ENCODE measurements at regions not wholly inside any gene's neighbourhood (a gene's known extent, or its start where the extent isn't known, plus 50 kb on each side); places are given as distances from the start of the nearest gene placed in this dataset.

- Mint-ChIP-seq H3K36me3 (ENCODE audit: low read depth) (no peaks in the 10 kb centered on the region), H3K9me3 (peaks cover 2% of the 10 kb centered on the region), H3K27me3 (no peaks in the 10 kb centered on the region), H3K4me3 (no peak overlapping the region), H3K4me1 (ENCODE audit: low read depth) (no peaks in the 10 kb centered on the region), H3K27ac (no peak overlapping the region)
- POLR2A ChIA-PET, result no interaction called here
- intact Hi-C loops (cut with DNase I, micrococcal nuclease), result no loop called here
- Histone ChIP-seq H3K4me3 (ENCODE audit: low read length) (no peak overlapping the region), H3K9me3 (ENCODE audit: control insufficient read depth in 1 of 2, insufficient read depth in 1 of 2, low read length in 2 of 2) (no peaks in the 10 kb centered on the region), H3K27ac (ENCODE audit: low read depth in 1 of 2, low read length in 2 of 2) (no peak overlapping the region), H3K36me3 (ENCODE audit: insufficient read depth, low read length) (no peaks in the 10 kb centered on the region), H3K27me3 (ENCODE audit: control insufficient read depth in 1 of 2, insufficient read depth in 2 of 2, low read length in 2 of 2) (no peaks in the 10 kb centered on the region), H3K4me1 (ENCODE audit: insufficient read depth, low read length) (no peaks in the 10 kb centered on the region)
- DNase-seq (no peak), ATAC-seq (ENCODE audit: poor library complexity) (no peak)
- TF ChIP-seq CTCF (IDR thresholded peaks at IDR 0.05), result no peak
- CTCF ChIA-PET, result no interaction called here
Observed at GRCh38 chr12:75846102-75846501, 185.5 kb downstream of the PHLDA1 start.

- intact Hi-C loops (cut with DNase I, micrococcal nuclease), result no loop called here
- no peak overlapping the region for H3K27ac Mint-ChIP-seq
- Histone ChIP-seq H3K4me1 (ENCODE audit: insufficient read depth, low read length) (no peaks in the 10 kb centered on the region), H3K27ac (ENCODE audit: low read depth in 1 of 2, low read length in 2 of 2) (no peak overlapping the region), H3K4me3 (ENCODE audit: low read length) (no peak overlapping the region), H3K9me3 (ENCODE audit: control insufficient read depth in 1 of 2, insufficient read depth in 1 of 2, low read length in 2 of 2) (no peaks in the 10 kb centered on the region), H3K36me3 (ENCODE audit: insufficient read depth, low read length) (no peaks in the 10 kb centered on the region), H3K27me3 (ENCODE audit: control insufficient read depth in 1 of 2, insufficient read depth in 2 of 2, low read length in 2 of 2) (no peaks in the 10 kb centered on the region)
- DNase-seq (no peak), ATAC-seq (ENCODE audit: poor library complexity) (no peak)
- TF ChIP-seq CTCF (IDR thresholded peaks at IDR 0.05), result no peak
- ChIA-PET POLR2A (no interaction called here), CTCF (interaction anchor here (1.3 kb wide), 1 partner anchor 13 kb away, joined by 3 read pairs; no protein-coding TSS in a partner anchor)
- H3K4me1 Mint-ChIP-seq (ENCODE audit: low read depth), result no peaks in the 10 kb centered on the region
- no peaks in the 10 kb centered on the region for H3K36me3 Mint-ChIP-seq (ENCODE audit: low read depth)
- H3K9me3 Mint-ChIP-seq, result peaks cover 2% of the 10 kb centered on the region
- no peaks in the 10 kb centered on the region for H3K27me3 Mint-ChIP-seq
- no peak overlapping the region for H3K4me3 Mint-ChIP-seq
Observed at GRCh38 chr12:75844985-75845384, 186.6 kb downstream of the PHLDA1 start.

GRCh38 chr12:75844049-75844770 is 187.4 kb downstream of the PHLDA1 start:
- ATAC-seq (ENCODE audit: poor library complexity), result no peak
- Mint-ChIP-seq H3K27me3 (no peaks in the 10 kb centered on the region), H3K27ac (no peak overlapping the region), H3K4me1 (ENCODE audit: low read depth) (no peaks in the 10 kb centered on the region), H3K4me3 (no peak overlapping the region), H3K36me3 (ENCODE audit: low read depth) (no peaks in the 10 kb centered on the region), H3K9me3 (peaks cover 2% of the 10 kb centered on the region)
- H3K4me3 ChIP-seq (ENCODE audit: low read length), result no peak overlapping the region
- H3K36me3 ChIP-seq (ENCODE audit: insufficient read depth, low read length), result no peaks in the 10 kb centered on the region
- no peak overlapping the region for H3K27ac ChIP-seq (ENCODE audit: low read depth in 1 of 2, low read length in 2 of 2)
- DNase-seq, result no peak
- H3K27me3 ChIP-seq (ENCODE audit: control insufficient read depth in 1 of 2, insufficient read depth in 2 of 2, low read length in 2 of 2), result no peaks in the 10 kb centered on the region
- no peaks in the 10 kb centered on the region for H3K9me3 ChIP-seq (ENCODE audit: control insufficient read depth in 1 of 2, insufficient read depth in 1 of 2, low read length in 2 of 2)
- intact Hi-C loops (cut with DNase I, micrococcal nuclease), result no loop called here
- no peak for TF ChIP-seq CTCF (IDR thresholded peaks at IDR 0.05)
- ChIA-PET CTCF (interaction anchor here (1.3 kb wide), 1 partner anchor 12 kb away, joined by 3 read pairs; no protein-coding TSS in a partner anchor), POLR2A (no interaction called here)
- H3K4me1 ChIP-seq (ENCODE audit: insufficient read depth, low read length), result no peaks in the 10 kb centered on the region

Data from CD4-positive, alpha-beta T cell (primary cell).